GM06990 (cell line): ENCODE measurements at regions not wholly inside any gene's neighbourhood (a gene's known extent, or its start where the extent isn't known, plus 50 kb on each side); places are given as distances from the start of the nearest gene placed in this dataset.
A peak's percentile ranks its signal among the peaks of the same experiment; 100 is the strongest.

Experiments
- DNase-seq: peaks from one replicate; pipeline ENCODE4 v3.0.0-alpha.2; 2011; ENCODE audit not compliant: insufficient read length; ENCODE audit errors: extremely low read depth
- H3K27me3 ChIP-seq: replicated peaks from 2 replicates; pipeline ENCODE4 v1.6.0; 2011; ENCODE audit warnings: low read length; ENCODE audit not compliant: control insufficient read depth, insufficient read depth
- H3K36me3 ChIP-seq: 2 replicates; pipeline ENCODE4 v1.5.1; 2011; ENCODE audit warnings: low read length; ENCODE audit not compliant: control insufficient read depth, insufficient read depth
- H3K4me3 ChIP-seq: replicated peaks from 2 replicates; pipeline ENCODE4 v1.5.1; 2011; ENCODE audit warnings: low read depth, mild to moderate bottlenecking, control low read depth, low read length
- TF ChIP-seq, protein P1 (sequence below): IDR thresholded peaks from 2 replicates; pipeline ENCODE4 v1.5.1; 2011; ENCODE audit warnings: low read length, control low read depth, mild to moderate bottlenecking, inconsistent platforms; ENCODE audit not compliant: insufficient read depth, poor library complexity, severe bottlenecking

- no peak for DNase-seq
- no peak overlapping the region for H3K4me3 ChIP-seq
- no peaks in the 10 kb centered on the region; the same call in 1 of the 2 replicates for H3K27me3 ChIP-seq
- TF ChIP-seq, protein P1, sequence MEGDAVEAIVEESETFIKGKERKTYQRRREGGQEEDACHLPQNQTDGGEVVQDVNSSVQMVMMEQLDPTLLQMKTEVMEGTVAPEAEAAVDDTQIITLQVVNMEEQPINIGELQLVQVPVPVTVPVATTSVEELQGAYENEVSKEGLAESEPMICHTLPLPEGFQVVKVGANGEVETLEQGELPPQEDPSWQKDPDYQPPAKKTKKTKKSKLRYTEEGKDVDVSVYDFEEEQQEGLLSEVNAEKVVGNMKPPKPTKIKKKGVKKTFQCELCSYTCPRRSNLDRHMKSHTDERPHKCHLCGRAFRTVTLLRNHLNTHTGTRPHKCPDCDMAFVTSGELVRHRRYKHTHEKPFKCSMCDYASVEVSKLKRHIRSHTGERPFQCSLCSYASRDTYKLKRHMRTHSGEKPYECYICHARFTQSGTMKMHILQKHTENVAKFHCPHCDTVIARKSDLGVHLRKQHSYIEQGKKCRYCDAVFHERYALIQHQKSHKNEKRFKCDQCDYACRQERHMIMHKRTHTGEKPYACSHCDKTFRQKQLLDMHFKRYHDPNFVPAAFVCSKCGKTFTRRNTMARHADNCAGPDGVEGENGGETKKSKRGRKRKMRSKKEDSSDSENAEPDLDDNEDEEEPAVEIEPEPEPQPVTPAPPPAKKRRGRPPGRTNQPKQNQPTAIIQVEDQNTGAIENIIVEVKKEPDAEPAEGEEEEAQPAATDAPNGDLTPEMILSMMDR: no peak
- H3K36me3 ChIP-seq: no peaks in the 10 kb centered on the region
These were observed 149.0 kb upstream of the UNC5B start for GRCh38 chr10:71063401-71063800.

DNA sequence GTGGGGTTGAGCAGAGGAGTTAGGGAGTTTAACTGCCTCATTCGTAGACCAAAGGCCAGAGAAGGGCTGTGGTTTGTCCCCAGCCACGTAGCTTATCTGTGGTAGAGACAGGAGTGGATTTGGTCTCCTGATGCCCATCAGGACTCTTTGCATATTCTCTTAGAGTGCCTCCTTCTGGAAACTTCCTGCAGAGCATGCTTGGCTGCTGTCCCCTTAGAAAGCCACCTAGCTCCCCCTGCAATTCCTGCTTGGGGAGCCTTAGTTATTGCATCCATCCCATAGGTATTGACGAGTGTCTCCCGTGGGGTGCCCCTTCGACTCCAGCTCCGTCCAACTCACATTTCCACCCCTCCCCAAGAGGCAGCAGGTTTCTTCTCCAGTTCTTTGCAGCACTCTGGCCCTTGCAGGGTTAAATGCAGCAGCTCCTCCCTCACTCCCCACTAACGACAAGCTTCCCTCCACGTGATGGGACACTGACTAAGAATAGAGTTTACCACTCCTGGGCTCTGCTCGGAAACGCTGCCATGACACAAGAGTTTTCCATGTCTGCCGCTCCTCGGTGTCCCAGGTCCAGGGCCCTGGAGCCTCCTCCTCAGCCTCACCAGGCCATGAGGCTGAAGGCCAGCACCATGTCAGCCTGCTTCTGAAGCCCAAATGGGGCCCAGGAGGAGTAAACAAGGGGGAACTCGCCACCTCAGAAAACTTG, 147.8 kb upstream of the UNC5B start:
- Histone ChIP-seq H3K27me3 (no peaks in the 10 kb centered on the region; the same call in 1 of the 2 replicates), H3K4me3 (no peak overlapping the region), H3K36me3 (no peaks in the 10 kb centered on the region)
- no peak for DNase-seq
- TF ChIP-seq, protein P1: peak; percentile 27

DNA sequence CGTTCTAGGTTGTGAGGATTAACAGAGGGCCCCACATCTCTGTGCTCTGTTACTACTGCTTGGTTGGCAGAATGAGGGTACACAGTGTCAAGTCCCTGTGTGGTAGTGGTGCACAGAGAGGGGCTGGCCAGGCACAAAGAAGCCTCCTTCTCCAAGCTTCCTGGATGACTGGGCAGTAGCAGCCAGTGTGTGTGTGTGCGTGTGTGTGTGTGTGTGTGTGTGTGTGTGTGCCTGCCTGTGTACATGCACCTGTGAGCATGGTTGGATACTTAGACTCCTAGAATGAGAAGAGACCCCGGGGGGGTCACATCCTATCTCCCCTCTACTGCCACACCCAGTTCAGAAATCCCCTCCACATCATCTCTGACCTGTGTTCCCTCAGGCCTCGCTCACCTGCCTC, 146.7 kb upstream of the UNC5B start:
- Histone ChIP-seq H3K4me3 (no peak overlapping the region), H3K36me3 (no peaks in the 10 kb centered on the region), H3K27me3 (no peaks in the 10 kb centered on the region; the same call in 1 of the 2 replicates)
- DNase-seq: no peak
- TF ChIP-seq, protein P1: no peak

DNA sequence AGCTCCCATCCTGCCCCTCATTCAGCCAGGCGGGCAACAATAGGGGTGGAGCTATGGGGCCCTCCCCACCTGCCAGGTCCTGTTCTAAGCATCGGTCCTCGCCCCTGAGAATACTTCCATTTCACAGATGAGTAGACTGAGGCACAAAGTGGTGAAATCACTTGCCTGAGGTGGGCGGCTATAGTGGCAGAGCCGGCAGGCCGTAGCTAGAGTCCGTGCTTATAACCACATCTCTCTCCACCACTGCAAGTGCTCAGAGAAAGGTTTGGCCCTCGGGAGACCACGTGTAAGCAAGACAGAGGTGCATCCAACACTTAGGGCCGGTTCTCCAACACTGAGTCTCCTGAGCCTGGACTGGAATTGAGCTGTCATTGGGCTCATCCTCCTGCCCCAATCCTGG, 145.8 kb upstream of the UNC5B start:
- H3K27me3 ChIP-seq: no peaks in the 10 kb centered on the region; the same call in none of the 2 replicates
- no peak for DNase-seq
- TF ChIP-seq, protein P1: no peak
- no peak overlapping the region for H3K4me3 ChIP-seq
- H3K36me3 ChIP-seq: no peaks in the 10 kb centered on the region

GRCh38 chr10:71067098-71067740, 145.2 kb upstream of the UNC5B start:
- TF ChIP-seq, protein P1: no peak
- no peak for DNase-seq

More at GRCh38 chr10:71067098-71067740, 145.2 kb upstream of the UNC5B start:
- Histone ChIP-seq H3K4me3 (no peak overlapping the region), H3K36me3 (no peaks in the 10 kb centered on the region), H3K27me3 (no peaks in the 10 kb centered on the region; the same call in none of the 2 replicates)
